GM19025 (cell line): ENCODE measurements at regions not wholly inside any gene's neighbourhood (a gene's known extent, or its start where the extent isn't known, plus 50 kb on each side); places are given as distances from the start of the nearest gene placed in this dataset.
"Not testable (repeated sequence)": the region's sequence is repeated elsewhere in the genome, so short reads cannot be mapped to it uniquely, and the experiment has no call there.

ENCODE experiments used
- ATAC-seq: cut with Tn5 transposase; IDR thresholded peaks from one replicate; pipeline ENCODE4 v1.9.1; 2021; ENCODE audit warnings: mild to moderate bottlenecking, low read depth, moderate library complexity; ENCODE audit not compliant: unreplicated experiment

DNA sequence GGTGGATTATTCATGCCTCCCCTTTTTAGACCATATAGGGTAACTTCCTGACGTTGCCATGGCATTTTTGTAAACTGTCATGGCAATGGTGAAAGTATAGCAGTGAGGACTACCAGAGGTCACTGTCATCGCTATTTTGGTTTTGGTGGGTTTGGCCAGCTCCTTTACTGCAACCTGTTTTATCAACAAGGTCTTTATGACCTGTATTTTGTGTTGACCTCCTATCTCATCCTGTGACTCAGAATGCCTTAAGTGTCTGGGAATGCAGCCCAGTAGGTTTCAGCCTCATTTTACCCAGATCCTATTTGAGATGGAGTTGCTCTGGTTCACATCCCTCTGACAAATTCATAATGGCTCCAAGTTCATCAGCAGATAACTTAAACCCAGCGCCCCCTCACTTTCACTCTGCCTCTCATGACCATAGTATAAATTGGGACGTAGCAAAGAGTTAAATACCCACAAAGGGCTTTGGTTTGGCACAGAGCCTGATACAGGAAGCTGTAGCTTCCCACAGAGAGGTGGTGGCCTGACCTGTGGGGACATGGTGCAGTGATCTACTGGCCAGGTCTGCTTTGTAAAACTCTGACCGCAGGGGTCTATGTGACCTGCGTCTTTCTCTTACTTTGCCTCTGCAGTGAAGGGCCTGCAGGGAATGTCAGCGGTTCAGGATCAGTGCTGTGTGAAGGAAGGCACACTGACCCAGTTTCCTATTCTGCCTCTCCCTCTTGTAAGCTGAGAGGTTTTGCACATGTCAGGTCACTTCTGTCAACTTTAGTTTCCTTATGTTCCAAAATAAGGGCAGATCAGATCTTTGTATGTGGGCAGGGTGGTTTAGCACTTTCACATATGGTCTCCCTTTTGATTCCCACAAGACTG is 78.1 kb upstream of the ZNF644 start:
- no peak for ATAC-seq

GRCh38 chr1:91098299-91098906 is 76.6 kb upstream of the ZNF644 start:
- ATAC-seq, result no peak

DNA sequence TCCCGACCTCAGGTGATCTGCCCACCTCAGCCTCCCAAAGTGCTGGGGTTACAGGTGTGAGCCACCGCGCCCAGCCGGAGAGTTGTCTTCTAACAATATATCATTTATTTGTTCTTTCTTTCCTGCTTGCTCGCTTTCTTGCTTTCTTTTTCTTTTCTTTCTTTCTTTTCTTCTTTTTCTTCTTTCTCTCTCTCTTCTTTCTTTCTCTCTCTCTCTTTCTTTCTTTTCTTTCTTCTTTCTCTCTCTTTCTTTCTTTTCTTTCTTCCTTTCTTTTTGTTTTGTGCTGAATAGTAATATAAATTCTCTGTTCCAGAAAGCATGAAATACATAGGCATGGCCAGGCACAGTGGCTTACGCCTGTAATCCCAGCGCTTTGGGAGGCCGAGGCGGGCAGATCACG is 73.5 kb upstream of the ZNF644 start:
- ATAC-seq, result not testable (repeated sequence)

GRCh38 chr1:91092503-91092902 is 70.7 kb upstream of the ZNF644 start:
- ATAC-seq, result no peak

- ATAC-seq, result no peak
Observed at GRCh38 chr1:91091812-91092211, 70.0 kb upstream of the ZNF644 start.

DNA sequence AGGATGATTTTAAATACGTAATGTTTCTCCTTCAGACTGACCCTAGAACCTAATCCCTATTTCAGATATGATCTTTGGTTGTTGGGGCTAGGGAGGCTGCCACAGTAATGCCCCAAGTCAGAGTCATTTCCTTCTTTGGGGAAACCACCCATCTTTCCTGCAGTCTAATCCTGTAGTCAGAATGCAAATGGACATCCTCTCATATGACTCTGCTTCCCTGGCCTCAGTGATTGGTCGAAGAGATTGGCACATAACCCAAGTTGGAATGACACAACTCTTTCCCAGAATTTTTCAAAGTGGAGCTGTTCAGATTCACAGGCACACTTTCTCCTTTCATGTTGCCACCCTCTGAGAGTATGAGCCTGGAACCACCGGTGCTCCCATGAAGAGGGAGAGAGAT is 58.8 kb upstream of the ZNF644 start:
- peak; percentile 61 for ATAC-seq

DNA sequence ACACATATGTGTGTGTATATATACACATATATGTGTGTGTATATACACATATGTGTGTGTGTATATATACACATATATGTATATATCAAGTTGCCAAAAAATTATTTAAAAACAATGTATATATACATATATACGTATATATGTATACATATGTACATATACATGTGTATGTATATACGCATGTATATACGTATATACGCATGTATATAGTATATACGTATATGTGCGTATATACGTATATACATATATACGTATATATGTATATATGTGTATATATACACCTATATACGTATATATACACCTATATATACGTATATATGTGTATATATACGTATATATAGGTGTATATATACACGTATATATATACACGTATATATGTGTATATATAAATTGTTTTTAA is 57.0 kb upstream of the ZNF644 start:
- ATAC-seq, result no peak

DNA sequence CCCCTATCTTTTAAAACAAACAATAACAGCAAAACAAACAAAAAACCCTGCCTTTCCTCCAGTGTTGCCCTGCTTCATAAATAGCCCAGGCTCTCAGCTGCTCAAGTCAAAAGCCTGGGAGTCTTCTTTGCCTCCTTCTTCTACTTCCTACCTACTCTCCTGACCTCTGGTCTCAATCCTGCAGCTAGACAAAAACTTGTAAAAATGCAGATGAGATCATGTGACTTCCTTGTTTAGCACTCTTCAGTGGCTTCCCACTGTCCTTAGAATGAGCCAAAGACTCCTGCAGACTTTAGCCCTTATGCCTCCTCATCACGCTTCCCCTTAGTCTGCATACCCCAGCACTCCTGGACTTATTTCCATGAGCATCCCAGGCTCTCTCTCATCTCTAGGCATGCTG is 55.0 kb upstream of the ZNF644 start:
- ATAC-seq, result no peak

- no peak for ATAC-seq
Observed at GRCh38 chr1:91075233-91076135, 53.6 kb upstream of the ZNF644 start.

DNA sequence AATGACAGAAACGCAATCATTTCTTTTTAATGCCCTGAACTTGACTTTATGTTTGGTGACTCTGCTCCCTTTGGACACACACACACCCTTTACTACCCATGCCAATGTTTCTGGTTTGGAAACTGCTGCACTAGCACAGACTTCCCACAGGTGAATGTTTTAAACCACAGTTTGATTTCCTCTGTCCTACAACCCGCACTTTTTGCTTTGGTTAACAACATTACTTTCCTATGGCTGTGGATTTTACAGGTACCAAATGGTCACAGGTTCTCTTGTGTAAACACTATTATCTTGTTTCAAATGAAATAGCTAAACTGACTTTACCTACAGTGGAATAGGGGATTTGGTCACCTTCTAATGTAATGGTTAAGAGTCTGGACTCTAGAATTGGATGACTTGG is 51.5 kb upstream of the ZNF644 start:
- ATAC-seq, result no peak

DNA sequence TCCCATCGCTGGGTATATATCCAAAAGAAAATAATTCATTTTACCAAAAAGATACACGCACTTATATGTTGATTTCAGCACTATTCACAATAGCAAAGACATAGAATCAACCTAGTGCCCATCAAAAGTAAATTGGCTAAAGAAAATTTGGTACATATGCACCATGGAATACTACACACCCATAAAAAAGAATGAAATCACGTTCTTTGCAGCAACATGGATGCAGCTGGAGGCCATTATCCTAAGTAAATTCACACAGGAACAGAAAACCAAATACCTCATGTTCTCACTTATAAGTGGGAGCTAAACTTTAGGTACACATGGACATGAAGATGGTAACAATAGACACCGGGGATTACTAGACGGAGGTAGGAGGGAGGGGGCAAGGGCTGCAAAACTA is 50.0 kb upstream of the ZNF644 start:
- ATAC-seq, result no peak
